GM12873 (cell line): ENCODE measurements at regions not wholly inside any gene's neighbourhood (a gene's known extent, or its start where the extent isn't known, plus 50 kb on each side); places are given as distances from the start of the nearest gene placed in this dataset.

Experiments
- TF ChIP-seq, protein P1 (sequence below): IDR thresholded peaks from 2 replicates; pipeline ENCODE4 v1.5.1; 2012; ENCODE audit warnings: low read depth, mild to moderate bottlenecking, moderate library complexity, low read length, control low read depth; ENCODE audit not compliant: insufficient read depth; ENCODE audit errors: missing control alignments

DNA sequence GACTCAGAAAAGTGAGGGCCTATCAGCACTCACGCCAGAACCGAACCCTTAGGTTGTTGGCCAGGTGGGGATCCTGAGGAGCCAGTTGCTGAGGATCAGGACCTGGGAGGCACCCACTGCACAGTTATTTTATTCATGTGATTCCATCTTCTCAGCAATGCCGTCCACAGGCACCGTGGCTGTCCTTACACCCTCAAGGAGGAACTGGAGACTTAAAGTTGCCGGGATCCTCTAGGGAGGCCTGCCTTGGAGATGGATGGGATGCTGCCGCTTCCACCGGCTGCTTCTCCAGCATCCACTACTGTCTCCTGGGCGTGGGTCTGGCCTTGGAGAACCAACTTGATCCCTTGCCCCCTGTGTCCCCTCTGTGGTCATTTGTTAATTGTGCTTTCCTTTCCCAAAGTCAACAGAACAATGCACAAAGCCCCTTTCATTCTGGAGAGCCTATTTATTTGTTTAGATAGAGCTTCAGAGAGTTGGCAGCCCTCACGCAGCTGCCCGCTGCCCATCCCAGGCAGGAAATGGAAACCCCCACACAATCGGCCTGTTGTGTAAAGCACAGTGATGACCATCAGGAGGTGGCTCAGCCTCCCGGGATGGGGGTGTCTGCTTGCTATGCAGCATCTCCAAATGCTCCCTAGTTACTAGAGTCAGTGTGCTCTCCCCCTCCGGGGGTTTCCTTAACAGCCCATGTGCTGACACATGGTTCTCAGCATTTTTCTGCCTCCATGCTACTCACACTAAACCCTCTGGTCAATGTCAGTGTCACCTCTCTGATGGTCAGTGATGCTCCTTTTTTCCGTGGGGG lies 52.9 kb upstream of the IGFBP3 start:
- TF ChIP-seq, protein P1, sequence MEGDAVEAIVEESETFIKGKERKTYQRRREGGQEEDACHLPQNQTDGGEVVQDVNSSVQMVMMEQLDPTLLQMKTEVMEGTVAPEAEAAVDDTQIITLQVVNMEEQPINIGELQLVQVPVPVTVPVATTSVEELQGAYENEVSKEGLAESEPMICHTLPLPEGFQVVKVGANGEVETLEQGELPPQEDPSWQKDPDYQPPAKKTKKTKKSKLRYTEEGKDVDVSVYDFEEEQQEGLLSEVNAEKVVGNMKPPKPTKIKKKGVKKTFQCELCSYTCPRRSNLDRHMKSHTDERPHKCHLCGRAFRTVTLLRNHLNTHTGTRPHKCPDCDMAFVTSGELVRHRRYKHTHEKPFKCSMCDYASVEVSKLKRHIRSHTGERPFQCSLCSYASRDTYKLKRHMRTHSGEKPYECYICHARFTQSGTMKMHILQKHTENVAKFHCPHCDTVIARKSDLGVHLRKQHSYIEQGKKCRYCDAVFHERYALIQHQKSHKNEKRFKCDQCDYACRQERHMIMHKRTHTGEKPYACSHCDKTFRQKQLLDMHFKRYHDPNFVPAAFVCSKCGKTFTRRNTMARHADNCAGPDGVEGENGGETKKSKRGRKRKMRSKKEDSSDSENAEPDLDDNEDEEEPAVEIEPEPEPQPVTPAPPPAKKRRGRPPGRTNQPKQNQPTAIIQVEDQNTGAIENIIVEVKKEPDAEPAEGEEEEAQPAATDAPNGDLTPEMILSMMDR, result no peak

GRCh38 chr7:45972629-45973312 lies 51.7 kb upstream of the IGFBP3 start:
- TF ChIP-seq, protein P1, result no peak

GRCh38 chr7:45971661-45972175 lies 50.6 kb upstream of the IGFBP3 start:
- TF ChIP-seq, protein P1, result no peak

- TF ChIP-seq, protein P1, result no peak
Measured at GRCh38 chr7:45971171-45971570, 50.1 kb upstream of the IGFBP3 start.
